ENCODE measurements at regions not wholly inside any gene's neighbourhood (a gene's known extent, or its start where the extent isn't known, plus 50 kb on each side); places are given as distances from the start of the nearest gene placed in this dataset.

GRCh38 chr2:15028406-15028805, 395.9 kb downstream of the LRATD1 start:
- ATAC-seq (no peak), DNase-seq (ENCODE audit: low read depth, low spot score) (no peak)
- CTCF ChIA-PET = no interaction called here
- Histone ChIP-seq H3K27me3 (ENCODE audit: control insufficient read depth, insufficient read depth, low read length) (no peaks in the 10 kb centered on the region), H3K4me1 (ENCODE audit: control insufficient read depth, insufficient read depth, low read length) (no peaks in the 10 kb centered on the region), H3K27ac (ENCODE audit: low read length) (no peak overlapping the region), H3K9me3 (ENCODE audit: control insufficient read depth, insufficient read depth, low read depth, low read length) (no peaks in the 10 kb centered on the region), H3K4me3 (ENCODE audit: low read depth in 2 of 2, low read length in 2 of 2) (no peak overlapping the region), H3K36me3 (ENCODE audit: control insufficient read depth, insufficient read depth, low read length) (no peaks in the 10 kb centered on the region)
- BruUV-seq (replicated peaks) = no TSS peak
- in situ Hi-C loops (cut with HindIII; ENCODE audit: low pct_unique_long_range_greater_than_20kb, low sequenced_read_pairs) = no loop called here
- POLR2A ChIA-PET = no interaction called here
- no peak for TF ChIP-seq CTCF (IDR thresholded peaks at IDR 0.05)
- intact Hi-C loops (cut with micrococcal nuclease; ENCODE audit: unreplicated experiment) = loop anchor here (5.0 kb wide), 1 partner anchor 39 kb away; no protein-coding TSS in a partner anchor

GRCh38 chr2:15031745-15032240, 399.3 kb downstream of the LRATD1 start:
- Histone ChIP-seq H3K4me1 (ENCODE audit: control insufficient read depth, insufficient read depth, low read length) (no peaks in the 10 kb centered on the region), H3K36me3 (ENCODE audit: control insufficient read depth, insufficient read depth, low read length) (no peaks in the 10 kb centered on the region), H3K27me3 (ENCODE audit: control insufficient read depth, insufficient read depth, low read length) (no peaks in the 10 kb centered on the region), H3K4me3 (ENCODE audit: low read depth in 2 of 2, low read length in 2 of 2) (no peak overlapping the region), H3K9me3 (ENCODE audit: control insufficient read depth, insufficient read depth, low read depth, low read length) (no peaks in the 10 kb centered on the region), H3K27ac (ENCODE audit: low read length) (no peak overlapping the region)
- in situ Hi-C loops (cut with HindIII; ENCODE audit: low pct_unique_long_range_greater_than_20kb, low sequenced_read_pairs) = no loop called here
- POLR2A ChIA-PET = no interaction called here
- ATAC-seq (no peak), DNase-seq (ENCODE audit: low read depth, low spot score) (no peak)
- no peak for TF ChIP-seq SIN3A (IDR thresholded peaks at IDR 0.05; ENCODE audit: borderline replicate concordance, insufficient read depth, low read depth, low read length)
- TF ChIP-seq CTCF (IDR thresholded peaks at IDR 0.05) = no peak
- no peak for TF ChIP-seq POLR2AphosphoS5 (IDR thresholded peaks at IDR 0.05; ENCODE audit: low read depth, low read length)
- no peak for TF ChIP-seq TCF7L2 (IDR thresholded peaks at IDR 0.05; ENCODE audit: low read depth, low read length)
- TF ChIP-seq, protein P1, sequence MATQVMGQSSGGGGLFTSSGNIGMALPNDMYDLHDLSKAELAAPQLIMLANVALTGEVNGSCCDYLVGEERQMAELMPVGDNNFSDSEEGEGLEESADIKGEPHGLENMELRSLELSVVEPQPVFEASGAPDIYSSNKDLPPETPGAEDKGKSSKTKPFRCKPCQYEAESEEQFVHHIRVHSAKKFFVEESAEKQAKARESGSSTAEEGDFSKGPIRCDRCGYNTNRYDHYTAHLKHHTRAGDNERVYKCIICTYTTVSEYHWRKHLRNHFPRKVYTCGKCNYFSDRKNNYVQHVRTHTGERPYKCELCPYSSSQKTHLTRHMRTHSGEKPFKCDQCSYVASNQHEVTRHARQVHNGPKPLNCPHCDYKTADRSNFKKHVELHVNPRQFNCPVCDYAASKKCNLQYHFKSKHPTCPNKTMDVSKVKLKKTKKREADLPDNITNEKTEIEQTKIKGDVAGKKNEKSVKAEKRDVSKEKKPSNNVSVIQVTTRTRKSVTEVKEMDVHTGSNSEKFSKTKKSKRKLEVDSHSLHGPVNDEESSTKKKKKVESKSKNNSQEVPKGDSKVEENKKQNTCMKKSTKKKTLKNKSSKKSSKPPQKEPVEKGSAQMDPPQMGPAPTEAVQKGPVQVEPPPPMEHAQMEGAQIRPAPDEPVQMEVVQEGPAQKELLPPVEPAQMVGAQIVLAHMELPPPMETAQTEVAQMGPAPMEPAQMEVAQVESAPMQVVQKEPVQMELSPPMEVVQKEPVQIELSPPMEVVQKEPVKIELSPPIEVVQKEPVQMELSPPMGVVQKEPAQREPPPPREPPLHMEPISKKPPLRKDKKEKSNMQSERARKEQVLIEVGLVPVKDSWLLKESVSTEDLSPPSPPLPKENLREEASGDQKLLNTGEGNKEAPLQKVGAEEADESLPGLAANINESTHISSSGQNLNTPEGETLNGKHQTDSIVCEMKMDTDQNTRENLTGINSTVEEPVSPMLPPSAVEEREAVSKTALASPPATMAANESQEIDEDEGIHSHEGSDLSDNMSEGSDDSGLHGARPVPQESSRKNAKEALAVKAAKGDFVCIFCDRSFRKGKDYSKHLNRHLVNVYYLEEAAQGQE (IDR thresholded peaks at IDR 0.05; ENCODE audit: insufficient read depth in 1 of 2, low read depth in 2 of 2, low read length in 1 of 2) = no peak
- intact Hi-C loops (cut with micrococcal nuclease; ENCODE audit: unreplicated experiment) = no loop called here
- CTCF ChIA-PET = no interaction called here
- BruUV-seq (replicated peaks) = no TSS peak

All from Panc1 (cell line).